ENCODE measurements at regions not wholly inside any gene's neighbourhood (a gene's known extent, or its start where the extent isn't known, plus 50 kb on each side); places are given as distances from the start of the nearest gene placed in this dataset.

- TF ChIP-seq USF2 (IDR thresholded peaks at IDR 0.05; ENCODE audit: borderline replicate concordance, low read depth, low read length) (no peak), CTCF (IDR thresholded peaks at IDR 0.05) (no peak), GATA2 (CRISPR knock-in tag; IDR thresholded peaks at IDR 0.05) (no peak), REST (IDR thresholded peaks at IDR 0.05; ENCODE audit: low read depth, low read length) (no peak), RXRA (IDR thresholded peaks at IDR 0.05; ENCODE audit: borderline replicate concordance, low read depth) (no peak), GABPA (IDR thresholded peaks at IDR 0.05; ENCODE audit: low read depth) (no peak), IRF3 (IDR thresholded peaks at IDR 0.05; ENCODE audit: low read depth, low read length) (no peak), EP300 (IDR thresholded peaks at IDR 0.05; ENCODE audit: borderline replicate concordance in 1 of 2, low read depth in 1 of 2, low read length in 1 of 2) (no peak), EZH2phosphoT487 (IDR thresholded peaks at IDR 0.05; ENCODE audit: borderline replicate concordance, low read depth) (no peak), RFX5 (IDR thresholded peaks at IDR 0.05; ENCODE audit: low read length) (no peak), FOSL2 (IDR thresholded peaks at IDR 0.05; ENCODE audit: borderline replicate concordance, low read depth) (no peak), SMC3 (IDR thresholded peaks at IDR 0.05; ENCODE audit: low read depth, low read length) (no peak), MXI1 (IDR thresholded peaks at IDR 0.05; ENCODE audit: low read depth, low read length) (no peak)
Measured at GRCh38 chr1:57517587-57518374, 93.9 kb upstream of the DAB1 start.

All from SK-N-SH (cell line).